OCI-LY3 (cell line): ENCODE measurements at regions not wholly inside any gene's neighbourhood (a gene's known extent, or its start where the extent isn't known, plus 50 kb on each side); places are given as distances from the start of the nearest gene placed in this dataset.

Source experiments
- EZH2phosphoT487 ChIP-seq: fragments of 200-600 bp; shearing (Covaris generic); IDR thresholded peaks from 2 replicates; pipeline ENCODE4 v1.6.1; 2018; ENCODE audit warnings: antibody characterized with exemption, mixed run types, low read depth
- TF ChIP-seq, protein P1 (sequence below): fragments of 200-600, 300-600 bp; sonication (generic); IDR thresholded peaks from 2 replicates; pipeline ENCODE4 v1.5.1; 2014; ENCODE audit warnings: antibody characterized with exemption, low read length, low read depth

DNA sequence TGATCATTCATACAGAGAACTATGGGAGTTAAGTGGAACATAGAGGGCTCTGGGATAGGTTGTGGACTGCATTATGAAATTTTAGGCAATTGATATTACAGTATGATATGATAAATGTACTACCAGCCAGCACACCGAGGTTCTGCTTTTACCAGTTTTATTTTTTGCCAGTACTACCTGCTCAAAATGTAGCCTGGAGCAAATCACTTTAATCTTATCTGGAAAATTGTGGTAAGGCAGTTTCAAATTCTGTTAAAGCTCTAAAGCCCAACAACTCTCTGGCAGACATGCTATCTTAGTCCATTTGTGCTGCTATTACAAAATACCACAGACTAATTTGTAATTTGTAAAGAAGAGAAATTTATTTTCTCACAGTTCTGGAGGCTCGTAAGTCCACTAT is 474.9 kb upstream of the CWC22 start:
- TF ChIP-seq, protein P1, sequence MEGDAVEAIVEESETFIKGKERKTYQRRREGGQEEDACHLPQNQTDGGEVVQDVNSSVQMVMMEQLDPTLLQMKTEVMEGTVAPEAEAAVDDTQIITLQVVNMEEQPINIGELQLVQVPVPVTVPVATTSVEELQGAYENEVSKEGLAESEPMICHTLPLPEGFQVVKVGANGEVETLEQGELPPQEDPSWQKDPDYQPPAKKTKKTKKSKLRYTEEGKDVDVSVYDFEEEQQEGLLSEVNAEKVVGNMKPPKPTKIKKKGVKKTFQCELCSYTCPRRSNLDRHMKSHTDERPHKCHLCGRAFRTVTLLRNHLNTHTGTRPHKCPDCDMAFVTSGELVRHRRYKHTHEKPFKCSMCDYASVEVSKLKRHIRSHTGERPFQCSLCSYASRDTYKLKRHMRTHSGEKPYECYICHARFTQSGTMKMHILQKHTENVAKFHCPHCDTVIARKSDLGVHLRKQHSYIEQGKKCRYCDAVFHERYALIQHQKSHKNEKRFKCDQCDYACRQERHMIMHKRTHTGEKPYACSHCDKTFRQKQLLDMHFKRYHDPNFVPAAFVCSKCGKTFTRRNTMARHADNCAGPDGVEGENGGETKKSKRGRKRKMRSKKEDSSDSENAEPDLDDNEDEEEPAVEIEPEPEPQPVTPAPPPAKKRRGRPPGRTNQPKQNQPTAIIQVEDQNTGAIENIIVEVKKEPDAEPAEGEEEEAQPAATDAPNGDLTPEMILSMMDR = no peak
- no peak for TF ChIP-seq EZH2phosphoT487
